IPS-NIHi7 (cell line): ENCODE measurements at regions not wholly inside any gene's neighbourhood (a gene's known extent, or its start where the extent isn't known, plus 50 kb on each side); places are given as distances from the start of the nearest gene placed in this dataset.

Experiments
- DNase-seq: peaks from one replicate; pipeline ENCODE4 v3.0.0; 2012; ENCODE audit warnings: mixed read lengths; ENCODE audit errors: extremely low spot score

GRCh38 chr11:101401245-101401644, 182.6 kb downstream of the TRPC6 start:
- no peak for DNase-seq

GRCh38 chr11:101397979-101398378, 185.8 kb downstream of the TRPC6 start:
- no peak for DNase-seq

GRCh38 chr11:101390539-101390938, 193.3 kb downstream of the TRPC6 start:
- DNase-seq, result no peak

- no peak for DNase-seq
These were observed 214.0 kb downstream of the TRPC6 start for GRCh38 chr11:101369835-101370234.

GRCh38 chr11:101363706-101364275, 220.0 kb downstream of the TRPC6 start:
- DNase-seq, result no peak

GRCh38 chr11:101362643-101363042, 221.2 kb downstream of the TRPC6 start:
- no peak for DNase-seq

- no peak for DNase-seq
These were observed 226.0 kb downstream of the TRPC6 start for GRCh38 chr11:101357771-101358170.

- DNase-seq, result no peak
These were observed 225.2 kb upstream of the PGR start for GRCh38 chr11:101354801-101355200.

- no peak for DNase-seq
These were observed 219.2 kb upstream of the PGR start for GRCh38 chr11:101348786-101349185.

- DNase-seq, result no peak
These were observed 217.0 kb upstream of the PGR start for GRCh38 chr11:101346591-101346990.

- DNase-seq, result no peak
These were observed 216.3 kb upstream of the PGR start for GRCh38 chr11:101345891-101346290.

- DNase-seq, result no peak
These were observed 212.7 kb upstream of the PGR start for GRCh38 chr11:101342307-101342706.

- no peak for DNase-seq
These were observed 212.0 kb upstream of the PGR start for GRCh38 chr11:101341578-101341977.

GRCh38 chr11:101336858-101337257, 207.2 kb upstream of the PGR start:
- no peak for DNase-seq

GRCh38 chr11:101336155-101336554, 206.5 kb upstream of the PGR start:
- no peak for DNase-seq

GRCh38 chr11:101334581-101334980, 205.0 kb upstream of the PGR start:
- no peak for DNase-seq

GRCh38 chr11:101331411-101331810, 201.8 kb upstream of the PGR start:
- no peak for DNase-seq

- no peak for DNase-seq
These were observed 198.3 kb upstream of the PGR start for GRCh38 chr11:101327908-101328307.

GRCh38 chr11:101326141-101326540, 196.5 kb upstream of the PGR start:
- DNase-seq, result no peak

GRCh38 chr11:101323997-101324396, 194.4 kb upstream of the PGR start:
- no peak for DNase-seq

GRCh38 chr11:101321222-101321621, 191.6 kb upstream of the PGR start:
- peak; percentile 25 for DNase-seq

- no peak for DNase-seq
These were observed 177.1 kb upstream of the PGR start for GRCh38 chr11:101306721-101307120.

- DNase-seq, result no peak
These were observed 175.9 kb upstream of the PGR start for GRCh38 chr11:101305496-101305895.

- DNase-seq, result no peak
These were observed 169.6 kb upstream of the PGR start for GRCh38 chr11:101299210-101299609.
